ENCODE measurements at regions not wholly inside any gene's neighbourhood (a gene's known extent, or its start where the extent isn't known, plus 50 kb on each side); places are given as distances from the start of the nearest gene placed in this dataset.

DNA sequence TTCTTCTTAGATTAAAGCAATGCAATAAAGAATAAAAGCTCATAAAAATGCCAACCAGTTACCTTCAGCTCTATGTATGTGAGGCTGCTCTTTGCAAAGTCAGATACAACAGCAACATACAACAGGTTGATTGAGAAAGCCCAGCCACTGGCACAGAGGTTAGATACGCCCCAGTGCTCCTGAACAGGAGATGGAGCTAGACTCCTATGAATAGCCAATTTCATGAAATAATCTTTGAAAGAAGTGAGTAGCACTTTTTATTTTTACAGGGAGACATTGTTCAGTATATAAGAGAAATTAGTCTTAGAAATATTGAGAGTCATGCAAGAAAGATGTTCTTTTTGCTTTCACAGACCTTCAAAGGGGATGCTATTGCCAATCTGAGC lies 362.4 kb upstream of the MEX3C start:
- FAIRE-seq (no peak), DNase-seq (ENCODE audit: extremely low read depth in 1 of 4, low spot score in 3 of 4) (no peak), ATAC-seq (no peak)
- Histone ChIP-seq H2AFZ (ENCODE audit: low read depth, low read length) (no peak overlapping the region), H3K79me2 (ENCODE audit: control insufficient read depth, insufficient read depth, low read length) (no peaks in the 10 kb centered on the region), H3K9me3 (replicated peaks; ENCODE audit: control insufficient read depth, insufficient read depth, low read depth, low read length) (no peaks in the 10 kb centered on the region), H3K4me2 (ENCODE audit: insufficient read depth, low read length) (no peak overlapping the region), H3K4me3 (no peak overlapping the region), H4K20me1 (replicated peaks; ENCODE audit: control insufficient read depth, insufficient read depth, low read length) (no peaks in the 10 kb centered on the region), H3K9ac (ENCODE audit: insufficient read depth in 1 of 2, low read depth in 2 of 2, low read length in 2 of 2) (no peak overlapping the region), H3K27ac (ENCODE audit: extremely low read depth, low read depth, low read length) (no peak overlapping the region), H3K36me3 (ENCODE audit: control insufficient read depth, insufficient read depth, low read length) (no peaks in the 10 kb centered on the region), H3K9me1 (ENCODE audit: control insufficient read depth, insufficient read depth, low read length) (no peaks in the 10 kb centered on the region), H3K27me3 (ENCODE audit: control insufficient read depth in 2 of 2, insufficient read depth in 2 of 2, low read length in 2 of 2) (no peaks in the 10 kb centered on the region), H3K4me1 (replicated peaks in 1 of 2; ENCODE audit: control insufficient read depth in 2 of 2, insufficient read depth in 2 of 2, low read length in 2 of 2) (no peaks in the 10 kb centered on the region)
- ChIA-PET POLR2A (no interaction called here), CTCF (ENCODE audit: low intra/inter-chr PET ratio) (no interaction called here)
- no TSS peak for BruUV-seq (replicated peaks)
- 0% methylated on average over 1 of the region's 1 CpG for WGBS (ENCODE audit: insufficient coverage, low coverage, missing lambda C conversion rate)
- intact Hi-C loops (cut with micrococcal nuclease) (no loop called here), in situ Hi-C loops (cut with MboI) (no loop called here)
- TF ChIP-seq XRCC5 (IDR thresholded peaks at IDR 0.05; ENCODE audit: low read depth, low read length) (no peak), ZNF384 (IDR thresholded peaks at IDR 0.05; ENCODE audit: low read depth, low read length) (no peak), PHB (CRISPR knock-in tag; IDR thresholded peaks at IDR 0.05) (no peak), SREBF2 (CRISPR knock-in tag; IDR thresholded peaks at IDR 0.05) (no peak), ESRRB (CRISPR knock-in tag; IDR thresholded peaks at IDR 0.05; ENCODE audit: borderline replicate concordance) (no peak), SMARCA5 (IDR thresholded peaks at IDR 0.05) (no peak), SNIP1 (IDR thresholded peaks at IDR 0.05; ENCODE audit: low read depth) (no peak), NEUROD1 (IDR thresholded peaks at IDR 0.05; ENCODE audit: borderline replicate concordance, low read depth, low read length, partially characterized antibody) (no peak), MEF2D (tag; conservative IDR thresholded peaks at IDR 0.05; ENCODE audit: low read depth) (no peak), ZNF124 (CRISPR knock-in tag; IDR thresholded peaks at IDR 0.05) (no peak), ZNF140 (CRISPR knock-in tag; IDR thresholded peaks at IDR 0.05) (no peak), FOXJ2 (tag; IDR thresholded peaks at IDR 0.05) (no peak), GABPB1 (CRISPR knock-in tag; IDR thresholded peaks at IDR 0.05) (no peak), POLR2B (IDR thresholded peaks at IDR 0.05; ENCODE audit: low read depth, partially characterized antibody) (no peak), GABPA (tag; conservative IDR thresholded peaks at IDR 0.05; ENCODE audit: low read depth) (no peak), IRF2 (CRISPR knock-in tag; IDR thresholded peaks at IDR 0.05) (no peak), PYGO2 (tag; IDR thresholded peaks at IDR 0.05) (no peak)
- TF ChIP-seq, protein P1, sequence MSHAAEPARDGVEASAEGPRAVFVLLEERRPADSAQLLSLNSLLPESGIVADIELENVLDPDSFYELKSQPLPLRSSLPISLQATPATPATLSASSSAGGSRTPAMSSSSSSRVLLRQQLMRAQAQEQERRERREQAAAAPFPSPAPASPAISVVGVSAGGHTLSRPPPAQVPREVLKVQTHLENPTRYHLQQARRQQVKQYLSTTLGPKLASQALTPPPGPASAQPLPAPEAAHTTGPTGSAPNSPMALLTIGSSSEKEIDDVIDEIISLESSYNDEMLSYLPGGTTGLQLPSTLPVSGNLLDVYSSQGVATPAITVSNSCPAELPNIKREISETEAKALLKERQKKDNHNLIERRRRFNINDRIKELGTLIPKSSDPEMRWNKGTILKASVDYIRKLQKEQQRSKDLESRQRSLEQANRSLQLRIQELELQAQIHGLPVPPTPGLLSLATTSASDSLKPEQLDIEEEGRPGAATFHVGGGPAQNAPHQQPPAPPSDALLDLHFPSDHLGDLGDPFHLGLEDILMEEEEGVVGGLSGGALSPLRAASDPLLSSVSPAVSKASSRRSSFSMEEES (CRISPR knock-in tag; IDR thresholded peaks at IDR 0.05): no peak

Data from K562 (cell line).